C1 segment of cervical spinal cord (tissue), 14 donors: ENCODE measurements at regions not wholly inside any gene's neighbourhood (a gene's known extent, or its start where the extent isn't known, plus 50 kb on each side); places are given as distances from the start of the nearest gene placed in this dataset.
A peak's percentile ranks its signal among the peaks of the same experiment; 100 is the strongest.
"Not testable (repeated sequence)": the region's sequence is repeated elsewhere in the genome, so short reads cannot be mapped to it uniquely, and the experiment has no call there.

Experiments used
- DNase-seq, 14 donors: peaks; one replicate each; lab custom pipeline; 2025; lab: John Stamatoyannopoulos, UW

DNA sequence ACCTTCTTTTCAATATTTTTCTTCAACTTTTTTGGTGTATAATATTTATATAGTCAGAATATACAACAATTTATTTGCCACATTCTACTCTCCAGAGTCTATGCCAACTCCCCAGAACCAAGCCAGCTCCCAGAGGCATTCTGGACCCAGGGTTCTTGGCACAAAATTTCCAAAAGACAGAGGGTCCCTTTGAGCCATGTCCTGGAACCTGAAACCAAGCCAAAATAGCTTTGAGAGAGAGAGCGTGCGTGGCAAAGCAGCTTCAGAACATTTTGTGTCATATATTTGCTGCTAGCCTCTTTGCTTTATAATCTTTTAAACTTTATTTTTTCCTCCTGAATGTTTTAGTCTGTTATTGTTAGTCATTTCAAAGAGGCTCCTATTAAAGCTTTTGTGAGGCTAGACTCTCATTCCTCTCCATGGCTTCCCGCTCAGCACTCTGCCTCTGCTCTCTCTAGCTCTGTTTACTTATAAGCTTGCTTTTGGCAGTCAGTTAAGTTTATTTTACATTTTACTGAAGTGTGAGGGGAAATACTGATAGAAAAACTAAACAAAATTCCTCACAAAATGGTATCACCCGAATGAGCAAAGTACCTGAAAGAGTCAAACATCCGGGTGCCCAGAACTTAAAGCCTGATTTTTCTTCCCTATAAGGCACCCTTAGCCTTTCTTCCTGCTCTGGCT is 605.1 kb upstream of the ID4 start:
- DNase-seq = peak in 9 of 14 donors; percentile 19 to 38 (median 31)

DNA sequence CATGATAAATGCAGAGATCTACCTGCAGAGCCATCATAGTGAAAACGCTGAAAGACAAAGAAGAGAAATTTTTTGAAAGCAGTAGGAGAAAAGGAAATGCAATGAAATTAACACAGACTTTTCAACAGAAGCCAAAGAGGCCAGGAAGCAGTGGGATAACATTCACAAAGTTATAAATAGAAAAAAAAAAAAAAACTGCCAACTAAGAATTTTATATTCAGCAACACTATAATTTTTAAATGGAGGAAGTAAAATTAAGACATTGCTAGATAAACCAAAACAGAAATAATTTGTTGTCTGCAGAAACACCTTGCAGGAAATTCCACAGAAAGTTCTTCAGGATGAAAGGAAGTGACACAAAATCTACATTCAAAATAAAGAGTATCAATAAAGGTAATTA is 591.5 kb upstream of the ID4 start:
- no peak for DNase-seq

DNA sequence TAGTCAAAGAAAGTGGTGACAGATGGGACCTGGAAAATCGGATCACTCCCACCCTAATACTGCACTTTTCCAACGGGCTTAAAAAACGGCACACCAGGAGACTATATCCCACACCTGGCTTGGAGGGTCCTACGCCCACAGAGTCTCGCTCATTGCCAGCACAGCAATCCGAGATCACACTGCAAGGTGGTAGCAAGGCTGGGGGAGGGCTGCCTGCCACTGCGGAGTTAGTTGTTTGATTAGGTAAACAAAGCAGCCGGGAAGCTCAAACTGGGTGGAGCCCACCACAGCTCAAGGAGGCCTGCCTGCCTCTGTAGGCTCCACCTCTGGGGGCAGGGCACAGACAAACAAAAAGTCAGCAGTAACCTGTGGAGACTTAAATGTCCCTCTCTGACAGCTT is 590.0 kb upstream of the ID4 start:
- not testable (repeated sequence) for DNase-seq

DNA sequence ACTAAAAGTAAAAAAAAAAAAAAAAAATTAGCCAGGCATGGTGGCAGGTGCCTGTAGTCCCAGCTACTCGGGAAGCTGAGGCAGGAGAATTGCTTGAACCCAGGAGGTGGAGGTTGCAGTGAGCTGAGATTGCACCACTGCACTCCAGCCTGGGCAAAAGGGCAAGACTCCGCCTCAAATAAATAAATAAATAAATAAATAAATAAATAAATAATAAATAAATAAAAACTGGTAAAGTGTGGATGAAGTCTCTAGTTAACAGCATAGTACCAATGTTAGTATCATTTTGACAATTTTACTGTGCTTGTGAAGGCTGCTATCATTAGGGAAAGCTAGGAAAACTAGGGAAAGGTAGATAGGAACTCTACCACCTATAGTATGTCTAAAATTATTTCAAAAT is 581.0 kb upstream of the ID4 start:
- DNase-seq = not testable (repeated sequence)

DNA sequence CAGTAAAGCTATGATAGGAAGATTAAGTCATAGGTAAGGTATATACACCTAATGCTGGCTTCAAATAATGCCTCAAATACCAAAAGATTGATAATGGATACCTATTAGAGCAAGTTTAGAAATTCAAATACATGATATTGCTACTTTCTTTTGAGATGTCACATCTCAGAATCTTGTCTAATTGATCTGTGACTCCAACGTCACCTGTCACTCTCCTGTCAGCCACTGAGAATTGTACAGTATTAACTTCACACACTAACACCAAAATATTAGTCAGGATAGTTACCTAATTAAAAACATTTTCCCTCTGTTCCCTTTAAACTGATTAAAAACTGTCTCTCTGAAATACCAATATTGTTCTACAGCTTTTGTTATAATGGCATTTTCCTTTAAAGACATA is 575.5 kb upstream of the ID4 start:
- DNase-seq = no peak

DNA sequence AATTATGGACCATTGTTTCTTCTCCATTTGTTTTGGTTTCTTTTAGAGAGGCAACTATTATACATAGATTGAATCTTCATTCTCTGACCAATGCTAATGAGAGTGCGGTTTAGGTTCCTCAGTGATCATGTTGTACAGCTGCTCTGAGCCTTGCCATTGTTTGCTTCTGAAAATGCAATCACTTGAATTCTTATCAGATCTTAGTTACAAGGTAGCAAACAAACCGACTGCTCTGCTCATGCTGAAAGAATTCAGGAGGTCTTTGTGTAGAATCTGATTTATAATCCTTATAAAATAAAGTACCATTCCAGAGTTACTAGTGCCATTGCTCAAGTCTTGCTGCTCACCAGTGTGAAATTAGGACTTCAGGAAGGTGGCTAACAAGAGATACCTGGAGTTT is 569.1 kb upstream of the ID4 start:
- no peak for DNase-seq

DNA sequence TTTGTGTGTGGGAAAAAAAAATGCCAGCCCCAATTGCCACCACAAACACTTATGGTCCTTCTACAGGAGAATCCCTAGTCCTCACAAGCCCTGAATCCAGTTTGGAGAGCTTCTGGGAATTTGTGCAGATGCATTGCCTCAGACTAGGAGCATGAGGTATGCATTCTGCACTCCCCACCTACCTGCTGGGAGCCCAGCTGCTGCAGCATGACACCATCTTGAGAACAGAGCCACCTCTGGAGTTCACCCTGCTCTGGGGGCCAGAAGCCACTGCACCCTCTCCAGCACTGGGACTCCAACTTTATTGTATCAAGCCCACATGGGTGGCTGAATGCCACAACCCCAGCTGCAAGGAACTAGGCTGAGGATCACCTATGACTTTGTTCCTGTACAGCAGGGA is 568.5 kb upstream of the ID4 start:
- DNase-seq = no peak

DNA sequence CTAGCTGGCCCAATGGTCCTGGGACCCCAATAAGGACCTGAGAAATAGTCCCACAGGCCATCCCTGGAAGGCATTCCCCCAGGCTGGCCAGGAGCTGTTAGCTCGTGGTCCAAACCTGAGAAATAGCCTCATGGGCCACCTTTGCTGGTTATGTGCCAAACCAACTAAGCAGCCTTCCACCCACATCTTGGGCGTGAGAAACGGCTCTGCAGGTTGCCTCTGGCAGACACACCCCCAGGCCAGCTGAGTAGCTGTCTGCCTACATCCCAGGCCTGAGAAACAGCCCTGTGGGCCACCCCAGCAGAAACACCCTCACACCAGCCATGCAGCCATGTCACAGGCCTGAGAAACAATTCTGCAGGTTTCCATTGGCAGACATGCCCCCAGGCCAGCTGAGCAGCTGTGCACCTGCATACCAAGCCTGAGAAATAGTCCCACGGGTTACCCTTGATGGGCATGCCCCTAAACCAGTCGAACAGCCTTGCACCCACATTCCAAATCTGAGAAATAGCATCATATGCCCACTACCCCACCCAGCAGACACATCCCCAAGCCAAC is 567.8 kb upstream of the ID4 start:
- DNase-seq = no peak

DNA sequence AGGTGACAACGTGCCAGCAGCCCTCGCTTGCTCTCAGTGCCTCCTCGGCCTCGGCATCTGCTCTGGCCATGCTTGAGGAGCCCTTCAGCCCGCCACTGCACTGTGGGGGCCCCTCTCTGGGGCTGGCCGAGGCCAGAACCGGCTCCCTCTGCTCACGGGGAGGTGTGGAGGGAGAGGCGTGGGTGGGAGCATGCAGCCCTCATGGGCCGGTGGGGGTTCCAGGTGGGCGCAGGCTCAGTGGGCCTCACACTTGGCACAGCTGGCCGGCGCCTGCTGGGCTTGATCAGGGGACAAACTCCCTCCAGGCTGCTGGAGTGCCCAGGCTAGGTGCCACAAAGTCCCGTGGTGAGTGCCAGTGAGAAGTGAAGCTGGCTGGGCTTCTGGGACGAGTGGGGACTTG is 566.6 kb upstream of the ID4 start:
- no peak for DNase-seq

DNA sequence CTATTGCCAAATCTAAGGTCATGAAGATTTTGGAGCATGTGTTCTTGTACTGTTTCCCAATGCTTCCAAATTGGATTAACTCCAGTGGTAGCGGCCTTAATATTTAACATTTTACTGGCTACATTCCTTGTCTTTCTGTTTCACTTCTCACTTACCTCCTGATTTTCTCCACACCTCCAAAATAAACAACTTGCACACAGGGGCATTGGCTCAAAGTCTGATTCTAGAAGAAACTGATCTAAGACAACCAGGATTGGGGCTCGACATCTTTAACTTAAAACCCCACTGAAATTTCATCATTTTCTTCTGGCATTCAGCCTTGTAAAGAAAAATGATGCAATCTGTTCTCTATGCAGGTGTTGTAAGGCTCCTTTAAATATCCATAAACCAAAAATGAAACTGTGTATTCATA is 557.9 kb upstream of the ID4 start:
- DNase-seq = no peak

DNA sequence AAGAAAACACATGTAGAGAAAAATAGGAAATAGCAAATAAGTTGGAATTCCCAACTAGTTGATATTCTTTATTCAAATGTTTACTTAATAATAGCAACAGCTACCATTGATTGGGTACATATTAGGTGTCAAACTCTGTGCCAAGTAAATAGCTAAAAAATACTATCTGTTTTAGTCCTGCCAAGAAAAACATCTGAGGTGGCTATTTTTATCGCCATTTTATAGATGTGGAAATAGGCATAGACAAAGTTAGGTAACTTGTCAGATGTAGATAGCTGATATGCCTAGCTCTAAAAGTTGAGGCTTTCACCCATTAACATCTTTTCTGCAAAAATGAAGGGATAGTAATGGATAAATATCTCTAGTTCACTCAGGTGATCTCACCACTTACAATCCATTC is 549.2 kb upstream of the ID4 start:
- DNase-seq = no peak

DNA sequence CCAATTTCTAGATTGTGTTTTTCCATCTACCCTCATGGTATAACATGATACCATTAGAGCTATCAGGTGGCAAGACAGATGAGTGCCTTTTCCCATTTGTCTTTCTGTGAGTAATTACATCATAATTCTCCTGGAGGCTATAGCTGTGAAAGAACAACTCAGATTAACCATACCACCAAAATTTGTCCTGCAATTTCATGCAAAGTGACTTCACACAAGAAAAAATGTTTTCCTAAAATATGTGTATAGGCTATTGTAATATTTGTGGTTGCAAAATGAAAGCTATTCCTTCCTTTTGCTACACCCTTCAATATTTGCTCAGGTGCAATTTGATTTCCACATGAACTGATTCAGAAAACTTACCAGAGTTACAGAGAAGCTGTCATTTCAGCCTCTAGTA is 547.7 kb upstream of the ID4 start:
- DNase-seq = no peak

DNA sequence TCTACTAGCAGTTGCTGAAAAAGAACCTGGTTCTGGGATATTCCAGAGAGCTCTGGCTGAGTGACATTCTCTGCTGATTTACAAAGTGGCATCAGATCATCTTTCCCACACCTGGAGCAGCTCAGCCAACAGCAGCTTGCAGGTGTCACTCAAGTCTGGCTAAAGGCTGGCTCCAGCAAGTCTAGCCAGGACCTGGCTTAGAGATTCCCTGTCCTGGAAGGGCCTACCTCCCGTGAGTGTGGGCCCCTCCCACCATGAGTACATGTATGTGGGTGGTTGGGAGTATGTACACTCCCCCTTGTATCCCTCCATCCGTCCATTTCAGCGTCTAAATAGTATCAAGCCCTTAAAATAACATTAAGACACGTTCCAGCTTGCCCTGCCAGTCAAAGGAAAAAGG is 539.3 kb upstream of the ID4 start:
- DNase-seq = no peak

DNA sequence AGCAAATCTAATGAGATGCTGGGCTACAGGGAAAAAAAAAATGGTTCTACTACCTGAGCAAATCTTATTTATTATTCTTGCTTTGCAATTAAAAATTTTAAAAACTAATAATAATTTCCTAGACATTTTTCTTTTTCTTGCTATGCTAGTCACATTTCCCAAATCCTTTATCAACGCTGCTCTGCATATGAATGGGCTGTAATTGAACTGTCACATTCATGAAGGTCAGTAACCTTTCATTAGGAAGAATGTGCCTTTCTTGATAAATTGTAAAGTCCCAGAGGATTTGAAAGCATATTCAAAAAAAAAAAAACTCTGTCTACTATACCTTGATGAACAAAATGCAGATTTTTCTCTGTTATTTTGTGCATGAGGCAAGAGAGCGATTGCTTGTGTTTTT is 538.7 kb upstream of the ID4 start:
- DNase-seq = no peak

DNA sequence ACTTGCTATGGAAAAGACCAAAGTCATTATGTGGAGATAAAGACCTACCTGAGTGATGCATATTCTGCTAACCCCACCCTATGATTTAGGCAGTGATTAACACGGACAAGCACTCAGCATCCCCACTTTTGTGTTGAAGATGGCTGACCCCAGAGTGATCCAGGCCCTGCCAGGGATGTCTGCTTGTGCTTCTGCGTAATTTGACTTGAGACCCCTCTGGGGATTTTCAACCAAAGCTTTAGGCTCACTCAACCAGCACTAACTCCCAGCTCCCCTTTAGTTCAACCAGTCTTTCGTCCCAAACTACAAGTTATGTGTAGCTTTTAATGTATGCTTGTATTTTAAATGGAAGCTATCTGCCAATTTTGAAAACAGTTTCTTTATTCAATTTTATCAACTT is 538.0 kb upstream of the ID4 start:
- DNase-seq = no peak

DNA sequence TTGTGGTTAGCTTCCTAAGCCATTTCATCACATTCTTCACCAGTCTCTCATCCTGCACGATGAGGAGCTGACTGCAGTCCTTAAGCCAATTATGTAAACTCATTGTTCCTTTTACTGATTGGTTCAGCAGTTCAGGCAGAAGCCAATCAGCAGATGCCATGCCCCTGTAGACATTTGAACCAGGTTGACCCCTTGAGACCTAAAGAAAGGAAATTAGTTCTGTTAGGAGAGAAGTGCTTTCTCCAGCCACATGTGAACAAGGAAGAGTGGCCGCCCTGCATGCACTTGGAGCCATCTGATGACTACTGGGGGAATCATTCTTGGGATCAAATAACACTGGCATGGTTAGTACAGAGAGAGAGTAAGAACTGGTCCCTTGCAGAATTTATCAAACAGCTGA is 535.2 kb upstream of the ID4 start:
- no peak for DNase-seq

DNA sequence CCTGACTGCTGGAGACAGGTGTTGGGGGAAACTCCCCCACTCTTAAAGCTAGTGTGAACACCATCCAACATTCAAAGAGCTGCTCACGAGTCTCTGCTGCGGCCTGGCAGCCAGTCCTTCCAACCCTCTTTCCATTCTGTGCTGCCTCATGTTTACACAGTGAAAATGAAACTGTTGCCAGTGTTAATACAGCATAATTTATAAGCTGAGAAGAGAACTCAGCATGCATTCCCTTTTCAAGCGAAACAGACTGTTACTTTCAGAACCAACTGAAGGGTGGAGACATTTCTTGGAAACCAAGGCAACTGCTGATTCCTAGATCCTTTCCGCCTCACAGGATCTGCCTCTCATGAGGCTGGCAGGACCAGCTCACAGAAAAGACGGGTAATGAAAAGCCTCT is 533.8 kb upstream of the ID4 start:
- peak in 7 of 14 donors; percentile 1 to 74 (median 29) for DNase-seq

DNA sequence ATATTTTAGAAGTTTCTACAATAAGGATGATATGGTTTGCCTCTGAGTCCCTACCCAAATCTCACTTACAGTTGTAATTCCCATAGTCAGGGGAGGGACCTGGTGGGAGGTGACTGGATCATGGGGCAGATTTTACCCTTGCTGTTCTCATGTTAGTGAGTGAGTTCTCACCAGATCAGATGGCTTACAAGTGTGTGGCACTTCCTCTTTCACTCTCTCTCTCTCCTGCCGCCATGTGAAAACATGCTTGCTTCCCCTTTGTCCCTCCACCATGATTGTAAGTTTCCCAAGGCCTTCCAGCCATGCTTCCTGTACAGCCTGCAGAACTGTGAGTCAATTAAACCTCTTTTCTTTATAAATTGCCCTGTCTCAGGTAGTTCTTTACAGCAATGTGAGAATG is 527.5 kb upstream of the ID4 start:
- no peak for DNase-seq

DNA sequence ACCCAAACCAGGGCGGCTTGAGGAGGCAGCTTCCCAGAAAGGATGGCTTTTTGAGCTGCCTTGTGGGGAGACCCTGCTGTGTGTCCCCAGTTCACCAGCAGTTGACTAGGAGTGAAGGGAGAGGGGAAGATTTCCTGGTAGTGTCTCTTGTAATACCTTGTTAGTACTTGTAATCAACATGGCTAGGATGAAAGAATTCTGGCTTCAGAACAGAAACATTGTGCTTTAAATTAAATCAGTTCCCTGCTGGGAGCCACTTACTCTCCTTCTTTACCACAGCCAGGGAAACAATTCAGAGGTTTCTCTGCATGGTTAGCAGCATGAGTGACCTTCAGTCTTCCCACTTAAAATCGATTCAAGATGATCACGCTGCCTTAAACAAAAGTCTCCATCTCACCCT is 525.4 kb upstream of the ID4 start:
- DNase-seq = peak in 1 of 14 donors; percentile 6

DNA sequence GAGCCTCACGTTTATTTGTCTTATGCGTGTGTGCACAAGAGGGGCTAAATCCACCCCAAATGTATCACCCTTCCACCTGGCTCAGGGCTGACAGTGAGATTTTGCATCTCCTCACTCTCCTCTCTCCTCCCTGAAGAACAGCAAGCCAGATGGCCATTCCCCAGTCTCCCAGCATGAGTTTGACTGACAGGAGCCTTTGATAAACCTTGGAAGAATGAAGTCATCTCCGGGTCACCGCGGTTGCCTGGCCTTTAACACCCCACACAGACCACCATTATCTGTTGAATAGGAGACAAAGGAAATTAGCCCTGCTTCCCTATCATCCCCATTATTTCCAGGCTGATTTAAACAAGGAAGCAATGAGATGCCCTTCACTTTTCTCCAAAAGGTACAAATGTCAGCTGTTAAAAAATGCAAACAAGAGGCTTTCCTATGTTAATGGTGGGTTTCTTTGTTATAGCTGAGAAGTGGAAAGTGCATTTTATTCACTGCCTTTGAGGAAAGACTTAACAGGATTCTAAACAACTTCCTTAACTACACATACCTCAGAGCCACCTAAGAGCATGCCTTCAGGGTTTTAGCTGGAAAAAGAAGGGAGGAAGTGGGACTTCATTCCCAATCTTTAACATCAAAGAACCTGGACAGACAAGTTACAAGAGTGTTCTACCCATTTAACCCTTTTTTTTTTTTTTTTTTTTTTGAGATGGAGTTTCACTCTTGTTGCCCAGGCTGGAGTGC is 524.8 kb upstream of the ID4 start:
- peak in 2 of 14 donors; percentile 3 to 31 for DNase-seq

DNA sequence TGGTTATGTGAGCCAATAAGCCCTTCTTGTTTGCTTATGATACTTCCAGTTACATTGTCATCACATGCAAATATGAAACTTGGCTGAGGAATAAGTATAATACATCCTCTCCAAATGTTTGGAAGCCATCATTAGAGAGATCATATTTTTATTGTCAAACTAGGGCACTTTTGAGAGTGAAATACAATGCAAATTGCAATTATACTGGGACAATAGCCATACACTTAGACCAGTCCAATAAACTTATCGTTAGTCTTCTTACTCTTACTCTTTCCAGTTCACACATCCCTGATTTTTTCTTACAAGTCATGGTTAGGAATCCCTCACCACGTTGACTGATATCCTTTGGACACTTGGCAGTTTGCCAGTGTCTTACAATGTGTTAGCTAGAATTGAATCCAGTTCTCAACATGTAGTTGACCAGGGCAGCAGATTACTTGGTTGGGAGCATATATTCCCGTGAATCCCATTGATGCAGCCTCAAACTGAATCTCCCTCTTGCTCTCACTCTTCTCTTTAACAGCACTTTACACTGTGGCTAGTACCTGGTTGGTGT is 519.7 kb upstream of the ID4 start:
- no peak for DNase-seq

DNA sequence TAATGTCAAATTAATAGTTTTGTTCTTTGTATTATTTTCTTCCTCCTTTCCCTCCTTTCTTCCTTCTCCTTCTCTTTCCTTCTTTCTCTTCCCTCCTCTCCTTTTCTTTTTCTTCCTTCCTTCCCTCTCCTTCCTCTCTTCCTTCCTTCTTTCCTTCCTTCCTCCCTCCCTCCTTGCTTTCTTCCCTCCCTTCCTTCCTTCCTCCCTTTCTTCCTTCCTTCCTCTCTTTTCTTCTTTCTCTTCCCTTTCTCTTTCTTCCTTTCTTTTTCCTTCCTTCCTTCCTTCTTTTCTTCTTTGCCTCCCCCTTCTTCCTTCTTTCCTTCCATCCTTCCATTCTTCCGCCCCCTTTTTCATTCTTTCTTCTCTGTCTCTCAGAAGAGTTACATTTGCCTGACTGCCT is 518.2 kb upstream of the ID4 start:
- DNase-seq = no peak

DNA sequence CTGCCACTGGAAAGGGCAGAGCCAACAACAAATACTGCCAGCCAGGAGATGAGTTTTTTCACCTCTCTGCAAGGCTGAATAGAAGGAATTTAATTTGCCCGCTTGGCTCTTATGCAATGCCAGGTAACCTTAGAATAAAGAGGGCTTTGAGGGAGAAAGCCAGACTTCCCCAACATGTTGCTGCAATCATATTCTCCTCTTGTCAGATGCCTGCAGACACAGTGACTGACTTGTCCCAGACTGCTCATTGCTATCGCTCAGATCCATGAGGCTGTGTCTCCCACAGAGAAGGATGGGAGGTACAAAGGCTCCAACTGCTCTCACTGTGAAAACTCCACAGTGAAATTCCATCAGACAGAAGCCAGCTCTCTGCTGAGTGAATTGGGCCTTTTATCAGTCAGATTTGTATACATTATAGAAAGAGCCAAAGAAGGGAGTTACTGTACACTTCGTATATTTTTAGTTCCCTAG is 517.0 kb upstream of the ID4 start:
- DNase-seq = peak in 2 of 14 donors; percentile 1 to 15
